ENCODE measurements at regions not wholly inside any gene's neighbourhood (a gene's known extent, or its start where the extent isn't known, plus 50 kb on each side); places are given as distances from the start of the nearest gene placed in this dataset.

- Histone ChIP-seq H3K9me3 (ENCODE audit: control insufficient read depth, low read depth, low read length) (no peaks in the 10 kb centered on the region), H3K27ac (ENCODE audit: control insufficient read depth, insufficient read depth, low read length) (no peak overlapping the region), H2AFZ (ENCODE audit: control insufficient read depth, low read length) (no peak overlapping the region), H3K4me3 (ENCODE audit: control insufficient read depth in 2 of 3, extremely low read depth in 1 of 3, insufficient read depth in 2 of 3, low read depth in 1 of 3, low read length in 3 of 3) (no peak overlapping the region), H3K9ac (ENCODE audit: control insufficient read depth, extremely low read depth, insufficient read depth, low read length) (no peak overlapping the region), H3K36me3 (ENCODE audit: control insufficient read depth in 2 of 2, extremely low read depth in 1 of 2, insufficient read depth in 2 of 2, low read length in 2 of 2) (no peaks in the 10 kb centered on the region), H4K20me1 (ENCODE audit: control insufficient read depth, extremely low read depth, insufficient read depth, low read length) (no peaks in the 10 kb centered on the region), H3K79me2 (ENCODE audit: control insufficient read depth, insufficient read depth, low read length) (no peaks in the 10 kb centered on the region), H3K27me3 (ENCODE audit: control insufficient read depth, extremely low read depth, insufficient read depth, low read length) (no peaks in the 10 kb centered on the region), H3K4me2 (ENCODE audit: control insufficient read depth, extremely low read depth, insufficient read depth, low read depth, low read length) (no peak overlapping the region), H3K9me1 (ENCODE audit: control insufficient read depth, extremely low read depth, insufficient read depth, low read length) (no peaks in the 10 kb centered on the region), H3K4me1 (ENCODE audit: control insufficient read depth, extremely low read depth, insufficient read depth, low read length) (no peaks in the 10 kb centered on the region)
- dilution Hi-C loops (cut with MboI; ENCODE audit: extremely low pct_ligation_motif_present, low sequenced_read_pairs): no loop called here
- TF ChIP-seq, protein P1, sequence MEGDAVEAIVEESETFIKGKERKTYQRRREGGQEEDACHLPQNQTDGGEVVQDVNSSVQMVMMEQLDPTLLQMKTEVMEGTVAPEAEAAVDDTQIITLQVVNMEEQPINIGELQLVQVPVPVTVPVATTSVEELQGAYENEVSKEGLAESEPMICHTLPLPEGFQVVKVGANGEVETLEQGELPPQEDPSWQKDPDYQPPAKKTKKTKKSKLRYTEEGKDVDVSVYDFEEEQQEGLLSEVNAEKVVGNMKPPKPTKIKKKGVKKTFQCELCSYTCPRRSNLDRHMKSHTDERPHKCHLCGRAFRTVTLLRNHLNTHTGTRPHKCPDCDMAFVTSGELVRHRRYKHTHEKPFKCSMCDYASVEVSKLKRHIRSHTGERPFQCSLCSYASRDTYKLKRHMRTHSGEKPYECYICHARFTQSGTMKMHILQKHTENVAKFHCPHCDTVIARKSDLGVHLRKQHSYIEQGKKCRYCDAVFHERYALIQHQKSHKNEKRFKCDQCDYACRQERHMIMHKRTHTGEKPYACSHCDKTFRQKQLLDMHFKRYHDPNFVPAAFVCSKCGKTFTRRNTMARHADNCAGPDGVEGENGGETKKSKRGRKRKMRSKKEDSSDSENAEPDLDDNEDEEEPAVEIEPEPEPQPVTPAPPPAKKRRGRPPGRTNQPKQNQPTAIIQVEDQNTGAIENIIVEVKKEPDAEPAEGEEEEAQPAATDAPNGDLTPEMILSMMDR (optimal IDR thresholded peaks at IDR 0.05 in 1 of 3, IDR thresholded peaks at IDR 0.05 in 1 of 3, conservative IDR thresholded peaks at IDR 0.05 in 1 of 3; ENCODE audit: extremely low read depth in 1 of 3, insufficient read depth in 2 of 3, low read length in 3 of 3): no peak
- TF ChIP-seq EZH2 (IDR thresholded peaks at IDR 0.05; ENCODE audit: low read length): no peak
- FAIRE-seq: no peak
- no peak for DNase-seq (ENCODE audit: low read depth, low spot score)
Measured at GRCh38 chr4:43550981-43551627, 658.6 kb downstream of the GRXCR1 start.

- H3K79me2 ChIP-seq (ENCODE audit: control insufficient read depth, insufficient read depth, low read length): no peaks in the 10 kb centered on the region
- FAIRE-seq: no peak
Measured at GRCh38 chr4:43556262-43556661, 663.7 kb downstream of the GRXCR1 start.

More at GRCh38 chr4:43556262-43556661, 663.7 kb downstream of the GRXCR1 start:
- Histone ChIP-seq H4K20me1 (ENCODE audit: control insufficient read depth, extremely low read depth, insufficient read depth, low read length) (no peaks in the 10 kb centered on the region), H3K4me3 (ENCODE audit: control insufficient read depth in 2 of 3, extremely low read depth in 1 of 3, insufficient read depth in 2 of 3, low read depth in 1 of 3, low read length in 3 of 3) (no peak overlapping the region), H3K9ac (ENCODE audit: control insufficient read depth, extremely low read depth, insufficient read depth, low read length) (no peak overlapping the region), H3K27me3 (ENCODE audit: control insufficient read depth, extremely low read depth, insufficient read depth, low read length) (no peaks in the 10 kb centered on the region), H3K27ac (ENCODE audit: control insufficient read depth, insufficient read depth, low read length) (no peak overlapping the region), H3K36me3 (ENCODE audit: control insufficient read depth in 2 of 2, extremely low read depth in 1 of 2, insufficient read depth in 2 of 2, low read length in 2 of 2) (no peaks in the 10 kb centered on the region), H3K4me1 (ENCODE audit: control insufficient read depth, extremely low read depth, insufficient read depth, low read length) (no peaks in the 10 kb centered on the region), H2AFZ (ENCODE audit: control insufficient read depth, low read length) (no peak overlapping the region), H3K9me1 (ENCODE audit: control insufficient read depth, extremely low read depth, insufficient read depth, low read length) (no peaks in the 10 kb centered on the region), H3K9me3 (ENCODE audit: control insufficient read depth, low read depth, low read length) (no peaks in the 10 kb centered on the region), H3K4me2 (ENCODE audit: control insufficient read depth, extremely low read depth, insufficient read depth, low read depth, low read length) (no peak overlapping the region)
- dilution Hi-C loops (cut with MboI; ENCODE audit: extremely low pct_ligation_motif_present, low sequenced_read_pairs): no loop called here
- no peak for DNase-seq (ENCODE audit: low read depth, low spot score)
- TF ChIP-seq, protein P1 (optimal IDR thresholded peaks at IDR 0.05 in 1 of 3, IDR thresholded peaks at IDR 0.05 in 1 of 3, conservative IDR thresholded peaks at IDR 0.05 in 1 of 3; ENCODE audit: extremely low read depth in 1 of 3, insufficient read depth in 2 of 3, low read length in 3 of 3): no peak
- TF ChIP-seq EZH2 (IDR thresholded peaks at IDR 0.05; ENCODE audit: low read length): no peak

Measured in keratinocyte (primary cell).